A549 (cell line): ENCODE measurements at regions not wholly inside any gene's neighbourhood (a gene's known extent, or its start where the extent isn't known, plus 50 kb on each side); places are given as distances from the start of the nearest gene placed in this dataset.

Source experiments
- BHLHE40 ChIP-seq: IDR thresholded peaks from 2 replicates; pipeline ENCODE4 v1.6.1; 2012; ENCODE audit warnings: low read depth, low read length, inconsistent platforms
- CTCF ChIP-seq: fragments of >200 bp; sonication (Bioruptor Twin); formaldehyde crosslinking; IDR thresholded peaks from 3 replicates; pipeline ENCODE4 v1.5.1; 2016
- ELK1 ChIP-seq: fragments of 150-350 bp; IDR thresholded peaks from 2 replicates; pipeline ENCODE4 v1.6.1; 2014; ENCODE audit warnings: low read depth, mild to moderate bottlenecking, low read length
- MAX ChIP-seq: IDR thresholded peaks from 2 replicates; pipeline ENCODE4 v1.6.1; 2012
- NR3C1 ChIP-seq: fragments of >200 bp; sonication (Bioruptor Twin); formaldehyde crosslinking; IDR thresholded peaks from 3 replicates; pipeline ENCODE4 v1.6.1; 2017
- USF2 ChIP-seq: fragments of 450-650 bp; IDR thresholded peaks from 2 replicates; pipeline ENCODE4 v1.6.1; 2014; ENCODE audit warnings: antibody characterized with exemption
- TF ChIP-seq, protein P1 (sequence below): IDR thresholded peaks from 2 replicates; pipeline ENCODE4 v1.6.1; 2012

GRCh38 chr4:165758086-165758485, 115.0 kb upstream of the TLL1 start:
- TF ChIP-seq CTCF (no peak), BHLHE40 (no peak), MAX (no peak), ELK1 (no peak), NR3C1 (no peak), USF2 (no peak)
- TF ChIP-seq, protein P1, sequence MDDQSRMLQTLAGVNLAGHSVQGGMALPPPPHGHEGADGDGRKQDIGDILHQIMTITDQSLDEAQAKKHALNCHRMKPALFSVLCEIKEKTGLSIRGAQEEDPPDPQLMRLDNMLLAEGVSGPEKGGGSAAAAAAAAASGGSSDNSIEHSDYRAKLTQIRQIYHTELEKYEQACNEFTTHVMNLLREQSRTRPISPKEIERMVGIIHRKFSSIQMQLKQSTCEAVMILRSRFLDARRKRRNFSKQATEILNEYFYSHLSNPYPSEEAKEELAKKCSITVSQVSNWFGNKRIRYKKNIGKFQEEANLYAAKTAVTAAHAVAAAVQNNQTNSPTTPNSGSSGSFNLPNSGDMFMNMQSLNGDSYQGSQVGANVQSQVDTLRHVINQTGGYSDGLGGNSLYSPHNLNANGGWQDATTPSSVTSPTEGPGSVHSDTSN = no peak
